ENCODE measurements at regions not wholly inside any gene's neighbourhood (a gene's known extent, or its start where the extent isn't known, plus 50 kb on each side); places are given as distances from the start of the nearest gene placed in this dataset.

GRCh38 chr16:26464576-26465266 is 602.0 kb upstream of the C16orf82 start:
- no peak overlapping the region for H3K4me3 ChIP-seq (replicated peaks in 1 of 2; ENCODE audit: low read depth in 1 of 2, low read length in 2 of 2)
- no peak overlapping the region for H3K9ac ChIP-seq (ENCODE audit: low read length)
- DNase-seq (ENCODE audit: low read depth, low spot score) = no peak
- H3K4me1 ChIP-seq (ENCODE audit: control insufficient read depth in 1 of 2, insufficient read depth in 2 of 2, low read length in 2 of 2) = no peaks in the 10 kb centered on the region
- no peaks in the 10 kb centered on the region for H3K27me3 ChIP-seq (ENCODE audit: insufficient read depth, low read length)
- no TSS peak for BruUV-seq (replicated peaks)
- H3K36me3 ChIP-seq (ENCODE audit: control insufficient read depth in 1 of 2, insufficient read depth in 2 of 2, low read length in 2 of 2) = no peaks in the 10 kb centered on the region
- TF ChIP-seq ELF1 (IDR thresholded peaks at IDR 0.05; ENCODE audit: borderline replicate concordance, low read depth) = no peak
- TF ChIP-seq POLR2AphosphoS5 (IDR thresholded peaks at IDR 0.05; ENCODE audit: low read depth, low read length) = no peak
- no peak for TF ChIP-seq EGR1 (IDR thresholded peaks at IDR 0.05; ENCODE audit: low read depth)
- no peak for TF ChIP-seq ZFX (IDR thresholded peaks at IDR 0.05)
- TF ChIP-seq CEBPB (IDR thresholded peaks at IDR 0.05; ENCODE audit: low read depth) = no peak
- TF ChIP-seq ZNF274 (IDR thresholded peaks at IDR 0.05; ENCODE audit: low read depth, low read length) = no peak
- no peak for TF ChIP-seq SP1 (IDR thresholded peaks at IDR 0.05; ENCODE audit: low read depth)
- no peak for TF ChIP-seq EZH2phosphoT487 (IDR thresholded peaks at IDR 0.05; ENCODE audit: borderline replicate concordance)
- TF ChIP-seq RAD21 (IDR thresholded peaks at IDR 0.05; ENCODE audit: low read depth) = no peak
- no peak for TF ChIP-seq MAX (IDR thresholded peaks at IDR 0.05)
- TF ChIP-seq CTCF (IDR thresholded peaks at IDR 0.05 in 2 of 3, conservative IDR thresholded peaks at IDR 0.05 in 1 of 3; ENCODE audit: borderline replicate concordance in 1 of 3, insufficient read depth in 1 of 3, low read depth in 2 of 3, low read length in 2 of 3) = no peak
- TF ChIP-seq JUND (IDR thresholded peaks at IDR 0.05) = no peak
- TF ChIP-seq REST (IDR thresholded peaks at IDR 0.05; ENCODE audit: low read depth) = no peak
- TF ChIP-seq FOSL1 (IDR thresholded peaks at IDR 0.05; ENCODE audit: low read depth) = no peak
- TF ChIP-seq SRF (IDR thresholded peaks at IDR 0.05; ENCODE audit: low read depth) = no peak
- no peak for TF ChIP-seq ZBTB33 (IDR thresholded peaks at IDR 0.05; ENCODE audit: extremely low read depth, insufficient replicate concordance, low read length)
- no peak for TF ChIP-seq TCF7L2 (IDR thresholded peaks at IDR 0.05; ENCODE audit: borderline replicate concordance, extremely low read depth, insufficient read depth, insufficient read length)
- H3K9me2 ChIP-seq (ENCODE audit: insufficient read depth) = no peaks in the 10 kb centered on the region
- ChIA-PET CTCF (no interaction called here), RAD21 (ENCODE audit: low non-redundant PET in 1 of 2, low total read pairs in 2 of 2, uncharacterized antibody in 2 of 2, unreplicated experiment in 2 of 2) (no interaction called here), POLR2A (no interaction called here)
- H3K4me2 ChIP-seq (ENCODE audit: low read length) = no peak overlapping the region
- intact Hi-C loops (cut with micrococcal nuclease) = no loop called here
- H3K27ac ChIP-seq (ENCODE audit: low read depth, low read length) = no peak overlapping the region
- peaks cover 0 to 11% of the 10 kb centered on the region in 2 experiments; a peak in 1 of 4 replicates for H3K9me3 ChIP-seq (ENCODE audit: control insufficient read depth in 1 of 2, insufficient read depth in 1 of 2, low read depth in 1 of 2, low read length in 2 of 2)
- no peak overlapping the region for H2AFZ ChIP-seq (ENCODE audit: low read depth, low read length, poor library complexity, severe bottlenecking)
- H3K79me2 ChIP-seq (ENCODE audit: insufficient read depth, low read length) = no peaks in the 10 kb centered on the region
- ATAC-seq = no peak
- no peaks in the 10 kb centered on the region for H4K20me1 ChIP-seq (ENCODE audit: insufficient read depth)
